GM06990 (cell line): ENCODE measurements at regions not wholly inside any gene's neighbourhood (a gene's known extent, or its start where the extent isn't known, plus 50 kb on each side); places are given as distances from the start of the nearest gene placed in this dataset.
"Not testable (repeated sequence)": the region's sequence is repeated elsewhere in the genome, so short reads cannot be mapped to it uniquely, and the experiment has no call there.

Source experiments
- DNase-seq: peaks from one replicate; pipeline ENCODE4 v3.0.0-alpha.2; 2011; ENCODE audit not compliant: insufficient read length; ENCODE audit errors: extremely low read depth
- H3K27me3 ChIP-seq: replicated peaks from 2 replicates; pipeline ENCODE4 v1.6.0; 2011; ENCODE audit warnings: low read length; ENCODE audit not compliant: control insufficient read depth, insufficient read depth
- H3K36me3 ChIP-seq: 2 replicates; pipeline ENCODE4 v1.5.1; 2011; ENCODE audit warnings: low read length; ENCODE audit not compliant: control insufficient read depth, insufficient read depth
- H3K4me3 ChIP-seq: replicated peaks from 2 replicates; pipeline ENCODE4 v1.5.1; 2011; ENCODE audit warnings: low read depth, mild to moderate bottlenecking, control low read depth, low read length
- TF ChIP-seq, protein P1 (sequence below): IDR thresholded peaks from 2 replicates; pipeline ENCODE4 v1.5.1; 2011; ENCODE audit warnings: low read length, control low read depth, mild to moderate bottlenecking, inconsistent platforms; ENCODE audit not compliant: insufficient read depth, poor library complexity, severe bottlenecking

DNA sequence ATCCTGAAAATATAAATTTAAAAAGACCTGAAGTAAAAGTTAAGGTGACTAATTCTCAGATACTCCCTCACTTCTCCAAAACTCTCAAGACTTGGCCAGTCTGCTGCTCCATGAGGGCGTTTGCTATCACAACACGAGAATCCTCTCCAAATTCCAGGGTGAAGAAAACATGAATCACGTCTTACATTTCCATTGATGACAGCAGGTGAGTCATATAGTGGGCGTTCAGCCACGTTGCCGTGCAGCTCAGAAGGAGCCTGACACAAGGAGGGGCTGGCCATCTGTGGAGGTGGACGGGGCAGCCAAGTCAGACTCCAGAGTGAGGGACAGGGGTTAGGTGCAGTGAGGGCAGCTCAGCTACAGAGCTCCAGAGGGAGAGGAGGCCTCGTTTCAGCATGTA, 555.1 kb upstream of the ADAMTS16 start:
- DNase-seq: no peak
- H3K36me3 ChIP-seq: no peaks in the 10 kb centered on the region
- TF ChIP-seq, protein P1, sequence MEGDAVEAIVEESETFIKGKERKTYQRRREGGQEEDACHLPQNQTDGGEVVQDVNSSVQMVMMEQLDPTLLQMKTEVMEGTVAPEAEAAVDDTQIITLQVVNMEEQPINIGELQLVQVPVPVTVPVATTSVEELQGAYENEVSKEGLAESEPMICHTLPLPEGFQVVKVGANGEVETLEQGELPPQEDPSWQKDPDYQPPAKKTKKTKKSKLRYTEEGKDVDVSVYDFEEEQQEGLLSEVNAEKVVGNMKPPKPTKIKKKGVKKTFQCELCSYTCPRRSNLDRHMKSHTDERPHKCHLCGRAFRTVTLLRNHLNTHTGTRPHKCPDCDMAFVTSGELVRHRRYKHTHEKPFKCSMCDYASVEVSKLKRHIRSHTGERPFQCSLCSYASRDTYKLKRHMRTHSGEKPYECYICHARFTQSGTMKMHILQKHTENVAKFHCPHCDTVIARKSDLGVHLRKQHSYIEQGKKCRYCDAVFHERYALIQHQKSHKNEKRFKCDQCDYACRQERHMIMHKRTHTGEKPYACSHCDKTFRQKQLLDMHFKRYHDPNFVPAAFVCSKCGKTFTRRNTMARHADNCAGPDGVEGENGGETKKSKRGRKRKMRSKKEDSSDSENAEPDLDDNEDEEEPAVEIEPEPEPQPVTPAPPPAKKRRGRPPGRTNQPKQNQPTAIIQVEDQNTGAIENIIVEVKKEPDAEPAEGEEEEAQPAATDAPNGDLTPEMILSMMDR: no peak
- no peak overlapping the region for H3K4me3 ChIP-seq
- no peaks in the 10 kb centered on the region for H3K27me3 ChIP-seq

GRCh38 chr5:4613440-4613839, 526.7 kb upstream of the ADAMTS16 start:
- Histone ChIP-seq H3K4me3 (no peak overlapping the region), H3K27me3 (no peaks in the 10 kb centered on the region), H3K36me3 (no peaks in the 10 kb centered on the region)
- DNase-seq: no peak
- TF ChIP-seq, protein P1: no peak

- TF ChIP-seq, protein P1: no peak
- H3K4me3 ChIP-seq: no peak overlapping the region
- DNase-seq: no peak
- H3K36me3 ChIP-seq: no peaks in the 10 kb centered on the region
- no peaks in the 10 kb centered on the region for H3K27me3 ChIP-seq
Measured at GRCh38 chr5:4614088-4614487, 526.0 kb upstream of the ADAMTS16 start.

- H3K4me3 ChIP-seq, H3K27me3 ChIP-seq, DNase-seq, H3K36me3 ChIP-seq: not testable (repeated sequence)
Measured at GRCh38 chr5:4615369-4615768, 524.8 kb upstream of the ADAMTS16 start.

DNA sequence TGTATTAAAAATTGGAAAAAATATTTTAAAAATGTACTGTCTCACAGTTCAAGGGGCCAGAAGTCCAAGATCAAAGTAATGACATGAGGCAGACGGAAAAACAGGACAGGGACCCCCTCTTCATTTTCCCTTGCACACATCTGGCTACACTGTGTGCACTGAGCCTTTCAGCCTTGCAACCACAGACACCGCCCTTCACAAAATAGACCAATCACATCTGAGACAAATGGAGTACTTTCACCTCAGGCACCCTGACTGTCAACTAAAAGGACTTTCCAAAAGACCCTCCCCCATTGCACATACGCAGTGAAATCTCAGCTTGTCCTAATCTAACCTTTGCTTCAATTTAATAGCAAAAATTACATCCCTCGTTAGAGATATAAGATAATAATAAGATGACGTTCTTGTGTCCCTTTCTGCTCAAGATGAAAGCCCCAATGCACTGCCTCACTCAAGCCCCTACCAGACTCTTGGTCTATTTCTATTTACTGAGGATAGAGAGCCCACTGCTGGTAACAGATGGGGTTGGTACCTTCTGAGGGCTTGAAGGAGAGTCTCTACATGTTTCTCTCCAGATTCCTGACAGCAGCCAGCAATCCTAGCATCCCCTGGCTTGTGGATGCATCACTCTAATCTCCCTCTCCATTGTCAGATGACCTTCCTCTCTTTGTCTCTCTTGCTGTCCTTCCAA, 514.8 kb upstream of the ADAMTS16 start:
- no peaks in the 10 kb centered on the region for H3K27me3 ChIP-seq
- no peak for DNase-seq
- TF ChIP-seq, protein P1: no peak
- H3K4me3 ChIP-seq: no peak overlapping the region
- H3K36me3 ChIP-seq: no peaks in the 10 kb centered on the region

DNA sequence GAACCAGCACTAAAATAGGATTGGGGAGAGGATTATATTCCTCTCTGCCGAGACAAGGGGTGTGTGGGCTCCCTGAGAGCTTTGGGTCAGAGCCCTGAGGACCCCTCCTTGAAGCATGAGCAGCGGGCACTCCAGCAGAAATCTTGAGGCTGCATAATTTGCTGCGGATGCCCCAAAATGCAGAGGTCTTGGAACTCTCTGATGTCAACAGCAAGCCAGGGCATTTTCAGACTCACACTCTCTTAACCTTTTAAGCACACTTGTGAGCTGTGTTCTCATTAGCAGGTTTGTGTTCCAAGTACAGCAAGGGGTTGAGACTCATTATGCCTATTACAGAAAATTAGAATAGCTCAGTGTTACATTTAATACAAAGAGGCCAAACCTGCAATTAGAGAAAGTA, 513.0 kb upstream of the ADAMTS16 start:
- Histone ChIP-seq H3K36me3 (no peaks in the 10 kb centered on the region), H3K4me3 (no peak overlapping the region), H3K27me3 (no peaks in the 10 kb centered on the region)
- TF ChIP-seq, protein P1: no peak
- no peak for DNase-seq
